Tongue (tissue), 1 donor: ENCODE measurements at regions not wholly inside any gene's neighbourhood (a gene's known extent, or its start where the extent isn't known, plus 50 kb on each side); places are given as distances from the start of the nearest gene placed in this dataset.

Experiments used
- DNase-seq: peaks from one replicate; pipeline ENCODE4 v3.0.0-alpha.2; 2015

DNA sequence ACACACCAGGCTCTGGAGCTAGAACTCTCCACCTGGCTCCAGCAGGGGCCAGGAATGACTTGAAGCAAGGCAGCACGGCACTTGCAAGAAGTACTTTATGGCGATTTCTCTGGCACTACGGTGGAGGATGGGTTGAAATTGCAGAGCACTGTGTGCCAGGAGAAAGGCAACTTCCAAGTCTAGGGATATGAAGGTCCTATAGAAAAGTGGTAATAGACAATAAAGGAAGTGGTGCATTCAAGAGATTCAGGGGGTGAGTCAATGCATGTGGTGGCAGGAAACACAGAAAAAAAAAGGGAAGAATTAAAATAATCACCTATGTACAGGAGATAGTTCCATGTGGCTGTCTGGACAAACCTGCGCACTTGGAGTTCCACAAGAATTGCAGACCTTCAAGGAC is 240.3 kb upstream of the DYNLRB2 start:
- DNase-seq, result no peak

DNA sequence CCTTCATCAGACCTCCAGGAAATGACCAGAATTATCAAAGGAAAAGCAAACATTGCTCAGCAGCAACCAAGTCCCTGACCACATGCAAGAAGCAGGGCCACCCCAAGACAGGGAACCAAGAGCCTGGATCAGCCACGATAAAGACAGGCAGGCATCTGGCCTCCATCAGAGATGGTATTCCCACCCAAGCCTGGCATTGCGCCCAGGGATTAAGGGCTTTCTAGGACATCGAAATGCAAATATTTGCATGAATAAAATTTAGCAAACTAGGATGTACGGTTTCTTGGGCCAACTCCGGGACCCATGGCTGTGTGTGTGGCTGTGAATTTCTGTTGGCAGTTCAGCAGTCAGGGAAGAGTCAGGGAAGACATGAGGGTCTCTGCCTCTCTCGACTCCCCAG is 241.4 kb upstream of the DYNLRB2 start:
- DNase-seq, result peak; percentile 64

DNA sequence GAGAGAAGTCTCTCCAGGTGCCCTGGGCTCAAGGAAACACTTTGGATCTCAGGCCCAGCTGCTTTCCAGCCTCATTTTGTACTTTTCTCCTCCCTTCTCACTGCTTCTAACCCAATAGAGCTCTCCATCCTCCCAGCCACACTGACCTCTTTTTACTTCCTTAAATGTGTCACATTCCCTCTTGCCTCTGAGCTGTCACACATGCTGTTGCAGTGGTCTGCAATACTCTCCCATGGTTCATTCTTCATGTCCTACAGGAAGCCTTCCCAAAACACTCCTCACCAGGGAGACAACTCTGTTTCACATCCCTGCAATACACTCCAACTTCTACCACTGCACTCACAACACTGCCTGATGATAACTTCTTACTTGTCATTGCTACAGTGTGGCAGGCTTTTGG is 242.1 kb upstream of the DYNLRB2 start:
- no peak for DNase-seq

DNA sequence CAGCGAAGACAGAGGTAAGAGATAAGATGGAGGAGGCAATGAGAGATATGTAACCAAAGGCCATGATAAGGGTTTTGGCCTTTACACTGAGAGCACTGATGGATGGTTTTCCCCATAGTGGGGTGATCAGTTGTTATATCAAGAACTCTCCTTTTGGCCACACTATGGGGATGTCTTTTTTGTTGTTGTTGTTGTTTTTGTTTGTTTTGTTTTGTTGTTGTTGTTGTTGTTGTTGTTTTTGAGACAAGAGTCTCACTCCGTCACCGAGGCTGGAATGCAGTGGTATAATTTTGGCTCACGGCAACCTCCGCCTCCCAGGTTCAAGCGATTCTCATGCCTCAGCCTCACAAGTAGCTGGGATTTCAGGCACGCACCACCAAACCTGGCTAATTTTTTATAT is 244.8 kb upstream of the DYNLRB2 start:
- DNase-seq, result no peak

DNA sequence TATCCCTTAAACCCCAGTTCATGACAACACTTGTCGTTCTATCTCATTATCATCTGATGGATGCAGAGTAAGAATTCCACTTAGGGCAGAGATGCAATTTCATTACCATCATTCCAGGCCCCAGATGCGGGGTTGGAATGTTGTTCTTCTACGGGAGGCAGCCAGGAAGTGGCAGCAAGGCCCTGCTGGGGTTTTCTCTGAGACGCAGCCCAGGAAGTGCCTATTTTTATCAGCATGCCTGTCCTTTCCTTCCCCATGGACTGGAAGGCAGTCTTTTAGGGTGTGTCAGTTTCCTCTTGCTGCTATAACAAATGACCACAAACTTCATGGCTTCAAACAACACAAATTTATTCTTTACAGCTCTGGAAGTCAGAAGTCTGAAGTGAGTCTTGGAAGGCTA is 246.6 kb upstream of the DYNLRB2 start:
- DNase-seq, result no peak

DNA sequence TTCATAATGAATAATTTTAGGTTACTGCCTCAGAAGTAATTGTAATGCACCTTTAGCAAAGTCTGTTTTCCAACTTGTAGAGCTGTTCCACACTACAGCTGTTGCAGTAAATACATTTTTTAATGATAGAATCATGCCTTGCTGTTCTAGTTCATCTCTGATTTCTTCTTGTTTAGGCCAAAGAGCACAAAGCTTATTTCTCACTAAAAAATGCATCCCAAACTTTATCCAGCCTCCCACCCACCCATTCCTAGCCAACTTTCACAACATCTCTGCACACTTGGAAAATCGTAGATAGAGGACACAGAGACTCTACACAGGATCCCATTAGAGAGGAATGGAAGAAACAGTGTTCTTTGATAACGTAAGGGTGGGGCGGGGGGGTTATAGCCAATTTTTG is 252.2 kb upstream of the DYNLRB2 start:
- no peak for DNase-seq

DNA sequence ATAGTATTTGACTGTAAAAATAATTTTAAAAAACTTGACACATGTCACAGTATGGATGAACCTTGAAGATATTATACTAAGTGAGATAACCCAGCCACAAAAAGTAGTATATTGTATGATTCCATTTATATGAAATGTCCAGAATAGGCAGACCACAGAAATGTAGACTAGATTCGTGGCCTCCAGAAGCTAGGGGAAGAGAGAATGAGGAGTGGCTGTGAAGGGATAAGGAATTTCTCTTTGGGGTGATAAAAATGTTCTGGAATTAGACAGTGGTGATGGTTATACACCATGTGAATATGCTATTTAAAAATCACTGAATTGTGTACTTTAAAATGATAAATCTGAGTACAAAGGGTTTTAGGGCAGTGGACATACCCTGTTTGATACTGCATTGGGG is 253.1 kb upstream of the DYNLRB2 start:
- DNase-seq, result no peak

DNA sequence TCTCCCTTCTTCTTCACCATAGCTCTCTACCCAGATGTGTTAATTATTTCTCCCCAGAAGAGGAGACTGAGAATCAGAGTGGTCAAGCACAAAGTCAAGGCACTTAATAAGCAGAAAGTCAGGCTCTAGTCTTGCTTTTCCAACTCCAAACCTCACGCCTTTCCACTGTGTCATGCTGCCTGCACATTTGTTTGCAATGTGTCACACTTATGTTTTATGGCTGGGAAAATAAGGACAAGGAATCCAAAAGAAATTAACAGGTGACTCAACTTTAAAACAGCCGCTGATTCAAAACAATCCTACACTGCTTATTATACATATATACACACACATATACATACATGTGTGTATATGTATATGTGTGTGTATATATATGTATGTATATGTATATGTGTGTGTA is 255.7 kb upstream of the DYNLRB2 start:
- no peak for DNase-seq

DNA sequence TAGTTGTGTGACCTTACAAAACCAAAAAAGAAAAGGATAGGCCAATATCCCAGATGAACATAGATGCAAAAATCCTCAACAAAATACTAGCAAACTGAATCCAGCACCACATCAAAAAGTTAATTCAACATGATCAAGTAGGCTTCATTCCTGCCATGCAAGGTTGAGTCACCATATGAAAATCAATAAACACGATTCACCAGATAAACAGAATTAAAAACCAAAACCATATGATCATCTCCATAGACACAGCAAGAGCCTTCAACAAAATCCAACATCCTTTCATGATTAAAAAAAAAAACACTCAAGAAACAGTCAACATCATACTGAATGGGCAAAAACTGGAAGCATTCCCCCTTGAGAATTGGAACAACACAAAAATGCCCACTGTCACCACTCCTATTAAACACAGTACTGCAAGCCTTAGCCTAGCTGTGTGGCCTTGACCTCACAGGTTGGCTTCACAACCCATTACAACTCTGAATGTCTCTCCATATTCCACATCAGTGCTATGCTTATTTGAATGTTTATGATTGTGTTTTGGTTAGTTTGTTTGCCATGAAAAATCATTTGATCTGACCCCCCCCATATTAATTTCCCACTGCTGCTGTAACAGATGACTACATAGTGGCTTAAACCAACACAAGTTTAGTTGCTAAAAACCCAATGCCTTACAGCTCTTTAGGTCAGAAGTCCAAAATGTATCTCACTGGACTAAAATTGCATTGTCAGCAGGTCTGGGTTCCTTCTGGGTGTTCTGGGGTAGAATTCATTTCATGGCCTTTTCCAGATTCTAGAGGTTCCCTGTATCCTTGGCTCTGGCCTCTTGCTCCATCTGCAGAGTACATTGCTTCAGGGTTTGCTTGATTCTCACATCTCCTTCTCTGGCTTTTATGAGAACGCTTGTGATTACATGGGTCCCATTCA is 257.1 kb upstream of the DYNLRB2 start:
- no peak for DNase-seq

DNA sequence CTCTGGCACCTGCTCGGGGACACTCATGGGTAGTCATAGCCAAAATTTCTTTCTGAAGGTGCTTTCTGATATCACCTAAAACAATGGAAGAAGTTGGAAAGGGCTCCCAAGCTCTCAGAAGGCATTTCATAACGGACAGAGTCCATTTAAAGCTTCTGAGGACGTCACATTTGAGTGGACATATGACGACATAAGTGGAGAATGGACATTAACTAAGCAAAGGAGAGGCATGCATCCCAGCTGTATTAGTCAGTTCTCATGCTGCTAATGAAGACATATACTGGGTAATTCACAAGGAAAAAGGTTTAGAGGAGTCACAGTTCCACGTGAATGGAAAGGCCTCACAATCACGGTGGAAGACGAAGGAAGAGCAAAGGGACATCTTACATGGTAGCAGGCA is 260.2 kb upstream of the DYNLRB2 start:
- no peak for DNase-seq

DNA sequence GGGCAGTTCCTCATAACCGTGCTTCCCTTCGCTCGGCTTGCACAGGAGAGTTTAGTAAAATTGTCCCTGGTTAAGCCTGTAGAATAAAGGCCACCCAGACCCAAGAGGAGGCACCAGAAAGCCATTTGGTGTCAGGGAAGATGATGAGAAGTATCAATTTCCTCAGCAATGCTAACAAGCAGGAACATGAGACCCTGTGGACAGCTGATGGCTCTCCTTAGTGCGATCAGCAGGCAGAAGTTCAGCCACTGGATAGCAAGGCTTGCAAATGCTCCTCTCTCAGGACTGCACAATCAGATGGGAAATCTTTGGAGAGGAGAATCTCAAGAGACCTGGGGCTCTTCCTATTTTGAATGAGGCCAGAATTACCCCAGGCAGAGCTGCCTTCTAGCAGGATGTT is 261.1 kb upstream of the DYNLRB2 start:
- DNase-seq, result peak; percentile 53

DNA sequence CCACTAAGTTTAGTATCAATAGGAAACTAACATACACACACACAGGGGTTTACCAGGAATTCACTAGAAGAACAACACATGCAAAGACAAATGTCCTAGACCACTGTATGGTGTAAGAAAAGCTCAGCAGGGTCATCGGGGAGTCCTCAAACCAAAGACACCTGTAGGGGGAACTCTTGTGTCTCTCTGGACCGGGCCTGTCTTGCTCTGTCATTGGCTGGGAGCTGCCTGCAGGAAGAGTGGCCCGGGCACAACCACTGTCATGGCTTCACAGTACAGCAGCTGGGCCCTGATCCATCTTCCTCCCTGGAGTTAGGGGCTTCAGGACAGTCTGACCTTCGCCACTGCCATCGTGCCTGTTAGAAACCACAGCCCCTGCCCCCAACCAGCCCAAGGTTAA is 263.6 kb upstream of the DYNLRB2 start:
- no peak for DNase-seq

DNA sequence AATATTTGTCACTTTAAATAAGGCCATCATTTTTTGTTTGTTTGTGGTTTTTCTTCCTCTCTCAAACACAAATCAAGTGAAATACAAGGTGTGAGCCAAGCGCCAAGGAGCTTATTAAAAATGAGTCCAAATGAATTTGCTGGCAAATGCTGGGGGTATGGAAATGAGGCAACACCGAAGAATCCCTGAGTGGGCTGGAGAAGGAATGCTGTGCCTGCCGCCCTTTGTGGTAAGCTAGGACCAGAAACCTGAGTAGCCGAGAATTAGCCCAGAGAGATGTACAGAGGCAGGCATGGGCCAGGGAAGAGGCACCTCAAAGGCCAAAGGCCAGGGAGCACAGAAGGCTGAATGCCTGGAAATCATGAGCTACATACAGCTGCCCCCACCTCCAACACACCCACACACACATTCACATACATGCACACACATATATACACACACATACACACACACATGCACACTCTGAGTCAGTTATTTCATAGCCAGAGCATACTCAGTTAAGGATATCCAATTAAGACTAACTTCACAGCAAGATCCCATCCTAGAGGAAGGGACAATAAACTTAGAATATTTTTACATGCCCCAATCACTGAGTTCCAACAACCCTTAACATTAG is 266.1 kb upstream of the DYNLRB2 start:
- no peak for DNase-seq

DNA sequence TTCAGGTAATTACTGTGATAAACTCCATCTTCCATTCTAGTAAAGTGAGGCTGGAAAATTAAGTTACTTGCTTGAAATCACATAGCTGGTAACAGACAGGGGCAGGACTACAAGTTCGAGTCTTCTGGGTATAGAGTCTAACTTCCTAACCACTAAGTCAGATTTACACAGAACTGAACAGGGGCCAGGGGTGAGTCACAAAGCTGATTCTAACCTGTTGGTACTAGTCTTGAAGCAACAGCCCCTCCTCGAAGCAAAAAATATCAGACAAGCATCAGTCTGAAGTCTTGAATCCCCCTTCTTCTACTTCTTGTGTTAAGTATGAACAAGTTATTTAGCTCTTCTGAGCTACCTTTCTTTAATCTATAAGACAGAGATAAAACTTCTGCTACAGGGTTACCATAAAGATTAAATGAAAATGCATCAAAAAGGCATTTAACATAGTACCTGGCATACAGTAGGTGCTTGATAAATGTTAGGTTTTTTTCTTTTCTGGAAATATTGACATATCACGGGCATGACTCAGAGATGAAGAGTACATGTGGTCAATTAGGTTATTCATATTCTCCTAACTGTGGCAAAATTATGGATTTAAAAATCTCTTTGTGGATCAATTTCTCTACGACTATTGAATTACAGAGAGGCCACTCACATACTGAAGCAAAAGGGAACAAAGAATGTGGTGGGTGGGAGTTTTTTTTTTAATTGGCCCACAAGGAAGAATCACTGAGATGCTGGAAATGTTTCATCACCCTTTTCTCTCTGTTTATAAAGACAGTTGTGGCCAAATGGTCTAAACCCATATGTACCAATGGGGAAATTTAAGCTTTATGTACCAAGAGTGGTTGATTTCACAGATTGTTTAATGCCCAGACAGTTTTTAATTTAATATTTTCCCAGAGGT is 266.9 kb upstream of the DYNLRB2 start:
- DNase-seq, result no peak

DNA sequence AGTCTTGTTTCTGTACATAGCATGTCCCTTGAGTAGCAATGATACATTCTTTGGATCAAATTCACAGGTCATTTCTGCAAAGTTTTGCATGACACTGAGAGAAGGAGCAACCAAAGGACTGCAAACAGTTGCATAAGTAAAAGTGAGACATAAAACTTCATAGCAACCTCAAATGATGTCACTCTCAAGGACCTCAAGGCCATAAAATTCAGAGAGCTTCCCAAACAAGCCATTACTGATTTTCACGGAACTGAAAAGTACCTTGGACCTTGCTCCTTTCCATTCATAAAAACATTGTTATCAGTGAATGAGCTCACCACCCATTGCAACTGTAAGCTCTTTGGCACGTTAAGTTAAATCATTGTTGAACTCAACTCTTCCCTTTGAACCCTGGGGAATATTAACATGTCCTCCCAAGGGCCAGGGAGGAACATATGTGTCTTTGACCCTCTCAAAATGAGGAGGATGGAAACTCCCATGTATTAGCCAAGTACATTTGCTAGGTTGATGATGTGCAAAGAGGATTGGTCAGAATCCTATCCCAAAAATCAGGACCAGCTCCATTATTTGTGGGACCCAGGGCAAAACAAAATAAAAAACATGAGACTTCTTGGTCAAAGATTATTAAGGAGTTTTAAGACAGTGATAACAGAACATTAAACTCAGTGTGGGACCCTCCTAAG is 275.0 kb upstream of the DYNLRB2 start:
- DNase-seq, result no peak

DNA sequence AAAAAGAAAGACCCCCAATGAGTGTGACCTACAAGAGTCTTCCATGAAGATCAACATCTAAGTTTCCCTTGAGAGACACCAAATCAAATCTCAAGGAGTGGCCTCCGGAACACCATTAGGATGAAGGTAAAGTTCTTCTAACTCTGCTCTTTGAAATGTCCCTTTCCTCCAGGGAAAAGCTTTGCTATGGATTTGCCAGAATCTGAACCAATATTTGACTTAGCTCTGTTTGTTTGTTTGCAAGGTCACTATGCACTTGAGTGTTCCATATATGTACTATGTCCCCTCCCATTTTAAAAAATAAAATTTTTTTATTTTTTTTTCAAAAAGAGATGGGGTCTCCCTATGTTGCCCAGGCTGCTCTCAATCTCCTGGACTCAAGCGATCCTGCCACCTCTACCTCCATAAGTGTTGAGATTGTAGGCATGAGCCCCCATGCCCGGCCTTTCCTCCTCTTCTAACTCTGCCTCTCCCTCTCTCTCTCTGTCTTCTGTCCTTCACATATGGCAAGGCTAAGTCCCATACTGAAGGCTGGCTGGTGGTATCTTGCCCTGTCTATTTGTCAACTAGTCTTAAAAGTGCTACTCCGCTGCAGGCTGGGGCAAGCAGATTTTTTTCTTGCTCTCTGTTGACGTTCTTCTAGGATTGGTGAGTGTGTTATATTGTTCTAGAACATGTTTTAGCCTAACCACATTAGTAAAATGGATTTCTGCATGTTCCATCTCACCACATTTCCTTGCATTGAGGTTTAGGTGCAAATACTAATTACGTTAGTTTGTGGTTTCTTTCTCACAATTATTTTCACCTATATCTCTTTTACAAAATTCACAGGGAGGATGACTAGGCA is 276.7 kb upstream of the DYNLRB2 start:
- no peak for DNase-seq

DNA sequence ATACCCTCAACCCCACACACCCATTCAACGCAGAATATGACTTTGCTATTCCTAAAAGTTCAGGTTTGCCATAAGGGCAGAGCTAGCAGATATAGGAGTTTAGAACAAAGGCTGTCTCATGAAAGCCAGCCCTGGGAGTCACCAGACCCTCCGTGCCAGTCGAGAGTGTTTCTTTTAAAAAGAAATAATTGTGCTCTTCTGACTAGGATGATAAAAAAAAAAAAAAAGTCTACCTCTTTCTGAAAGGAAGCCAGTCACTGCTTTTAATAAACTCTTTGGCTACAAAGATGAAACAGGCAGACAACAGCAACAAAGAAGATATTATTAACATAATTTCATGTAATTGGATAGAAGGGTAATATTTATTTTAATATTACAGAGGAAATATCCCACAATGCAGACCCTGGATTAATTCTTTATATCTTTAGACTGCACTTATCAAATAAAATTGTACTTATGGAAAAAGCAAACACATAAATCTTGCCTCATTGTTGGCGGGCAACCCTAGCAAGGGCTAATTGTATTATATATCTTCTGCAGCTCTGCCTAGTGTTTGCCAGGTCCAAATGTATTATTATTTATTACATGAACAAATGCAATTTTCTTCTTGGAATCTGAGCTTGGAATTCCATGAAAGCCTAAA is 277.5 kb upstream of the DYNLRB2 start:
- no peak for DNase-seq

DNA sequence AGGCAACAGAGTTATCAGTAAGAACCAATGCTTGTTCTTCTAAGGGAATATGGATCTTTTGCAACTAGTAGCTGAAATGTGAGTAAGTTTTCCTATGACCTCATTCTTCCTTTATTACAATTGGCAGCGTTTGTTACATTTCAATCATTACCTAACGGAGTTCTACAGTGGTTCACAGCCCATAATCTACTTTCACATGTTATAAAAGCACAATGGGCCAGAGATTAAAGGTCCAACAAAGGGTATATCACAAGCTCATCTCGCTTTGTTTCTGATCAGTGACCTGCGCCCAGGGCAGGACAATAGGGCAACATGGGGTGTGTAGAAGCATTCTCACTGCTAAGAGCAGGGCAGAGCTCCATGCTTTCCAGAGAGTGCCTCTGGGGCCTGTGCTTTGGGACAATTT is 279.9 kb upstream of the DYNLRB2 start:
- no peak for DNase-seq

DNA sequence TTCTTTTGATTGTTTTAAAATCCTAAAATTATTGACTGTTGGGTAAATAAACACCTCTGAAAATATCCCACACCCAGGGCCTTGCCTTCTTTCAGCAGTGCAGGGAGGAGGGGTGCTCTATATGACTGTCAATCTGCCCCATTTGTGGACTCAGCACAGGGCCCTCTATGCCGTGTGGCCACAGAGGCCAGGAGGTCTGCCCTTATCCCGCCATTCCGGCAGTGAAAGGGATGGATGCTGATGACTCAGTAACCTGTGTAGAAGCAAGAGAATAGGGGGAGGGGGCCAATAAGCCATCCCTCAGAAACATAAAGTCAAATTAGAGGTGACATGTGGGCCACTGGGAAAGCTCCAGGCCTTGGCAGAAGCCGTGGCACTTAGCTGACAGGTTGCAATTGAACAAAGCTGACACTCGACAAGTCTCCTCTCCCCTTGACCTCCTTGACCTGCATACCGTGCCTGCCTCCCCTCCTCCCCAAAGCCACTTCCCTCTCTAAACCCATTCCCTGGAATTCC is 281.4 kb upstream of the DYNLRB2 start:
- no peak for DNase-seq

DNA sequence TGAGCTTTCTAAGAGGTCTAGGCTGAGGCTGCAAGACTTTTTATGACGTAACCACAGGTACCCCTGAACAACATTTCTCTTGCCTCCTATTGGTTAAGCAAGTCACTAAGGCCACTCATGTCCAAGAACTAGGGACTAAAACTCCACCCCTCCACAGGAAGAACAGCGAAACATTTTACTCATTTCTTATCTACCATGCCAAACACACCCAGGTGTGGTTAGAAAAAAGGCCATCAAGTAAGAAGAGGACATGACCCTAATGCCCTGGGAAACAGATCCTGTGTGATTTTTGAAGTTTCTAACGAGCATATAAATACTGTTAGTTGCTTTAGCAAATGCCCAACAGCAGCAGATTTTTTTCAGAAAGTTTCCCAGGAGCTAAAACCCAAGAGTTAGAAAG is 282.4 kb upstream of the DYNLRB2 start:
- no peak for DNase-seq

DNA sequence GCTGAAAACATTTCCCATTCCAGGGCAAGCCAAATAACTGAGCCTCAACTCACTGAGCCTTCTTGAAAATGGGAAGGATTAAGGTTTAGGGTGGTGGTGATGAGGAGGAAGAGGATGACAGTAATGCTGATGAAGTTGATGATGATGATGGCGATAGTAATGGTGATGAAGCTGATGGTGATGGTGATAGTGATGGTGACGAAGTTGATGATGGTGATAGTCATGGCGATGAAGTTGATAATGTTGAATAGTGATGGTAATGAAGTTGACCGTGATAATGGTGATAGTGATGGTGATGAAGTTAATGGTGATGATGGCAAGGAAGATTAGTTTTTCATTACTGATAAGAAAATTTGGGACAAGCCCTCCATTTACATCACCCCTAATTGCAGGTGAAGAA is 285.8 kb upstream of the DYNLRB2 start:
- DNase-seq, result no peak
